Ascending aorta (tissue), 2 donors: ENCODE measurements at regions not wholly inside any gene's neighbourhood (a gene's known extent, or its start where the extent isn't known, plus 50 kb on each side); places are given as distances from the start of the nearest gene placed in this dataset.
"Not testable (repeated sequence)": the region's sequence is repeated elsewhere in the genome, so short reads cannot be mapped to it uniquely, and the experiment has no call there.

Experiments
- DNase-seq, 2 donors: peaks; one replicate each; pipeline ENCODE4 v3.0.0-alpha.2; 2019; ENCODE audit warnings: low spot score in 2 of 2
- H3K27ac ChIP-seq, 2 donors: fragments of 200-600 bp; sonication (generic); one replicate each; pipeline ENCODE4 v1.5.1; 2016 to 2017; ENCODE audit warnings: mild to moderate bottlenecking in 1 of 2
- H3K27me3 ChIP-seq: fragments of 200-600 bp; sonication (generic); one replicate; pipeline ENCODE4 v1.5.1; 2017
- H3K36me3 ChIP-seq, 2 donors: fragments of 200-600 bp; sonication (generic); one replicate each; pipeline ENCODE4 v1.5.1; 2016
- H3K4me1 ChIP-seq, 2 donors: fragments of 200-600 bp; sonication (generic); one replicate each; pipeline ENCODE4 v1.5.1; 2016 to 2017; ENCODE audit warnings: mild to moderate bottlenecking in 1 of 2
- H3K4me3 ChIP-seq, 2 donors: fragments of 200-600 bp; sonication (generic); one replicate each; pipeline ENCODE4 v1.5.1; 2016 to 2017; ENCODE audit warnings: mild to moderate bottlenecking in 1 of 2
- H3K9me3 ChIP-seq, 2 donors: fragments of 200-600 bp; sonication (generic); one replicate each; pipeline ENCODE4 v1.5.1; 2016
- intact Hi-C: fragments of 100-400 bp; cut with DNase I; formaldehyde crosslinking; loops from one replicate; pipeline ENCODE4 v1.15.1; 2023
- TF ChIP-seq, protein P1 (sequence below), 3 experiments: fragments of 200-600 bp in 2 of 3; fragments of 450-650 bp in 1 of 3; sonication (generic) in 2 of 3; IDR thresholded peaks; one replicate each; pipeline ENCODE4 v1.5.1; 2016 to 2019; ENCODE audit warnings: antibody characterized with exemption in 3 of 3, mild to moderate bottlenecking in 1 of 3, moderate library complexity in 1 of 3

DNA sequence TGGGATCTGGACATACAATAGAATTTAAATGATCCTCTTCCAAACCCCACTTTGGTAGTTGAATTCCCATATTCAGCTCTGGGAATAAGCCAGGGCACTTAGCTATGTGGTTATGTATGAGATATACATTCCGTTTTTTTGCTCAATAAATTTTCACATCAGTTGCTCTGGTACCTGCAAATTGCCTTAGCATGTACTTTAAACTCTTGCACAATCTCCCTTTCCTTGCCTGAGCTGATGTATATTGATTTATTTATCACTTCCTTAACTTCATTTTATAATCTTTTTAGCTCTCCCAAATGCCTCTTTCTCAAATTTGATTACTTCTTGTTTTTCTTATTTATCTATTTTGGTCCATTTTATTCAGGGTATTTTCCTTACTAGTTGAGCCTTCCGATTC is 90.1 kb upstream of the AGA start:
- no peaks in the 10 kb centered on the region for H3K9me3 ChIP-seq
- no peaks in the 10 kb centered on the region for H3K27me3 ChIP-seq
- H3K4me3 ChIP-seq, result no peak overlapping the region
- intact Hi-C loops, result no loop called here
- TF ChIP-seq, protein P1, sequence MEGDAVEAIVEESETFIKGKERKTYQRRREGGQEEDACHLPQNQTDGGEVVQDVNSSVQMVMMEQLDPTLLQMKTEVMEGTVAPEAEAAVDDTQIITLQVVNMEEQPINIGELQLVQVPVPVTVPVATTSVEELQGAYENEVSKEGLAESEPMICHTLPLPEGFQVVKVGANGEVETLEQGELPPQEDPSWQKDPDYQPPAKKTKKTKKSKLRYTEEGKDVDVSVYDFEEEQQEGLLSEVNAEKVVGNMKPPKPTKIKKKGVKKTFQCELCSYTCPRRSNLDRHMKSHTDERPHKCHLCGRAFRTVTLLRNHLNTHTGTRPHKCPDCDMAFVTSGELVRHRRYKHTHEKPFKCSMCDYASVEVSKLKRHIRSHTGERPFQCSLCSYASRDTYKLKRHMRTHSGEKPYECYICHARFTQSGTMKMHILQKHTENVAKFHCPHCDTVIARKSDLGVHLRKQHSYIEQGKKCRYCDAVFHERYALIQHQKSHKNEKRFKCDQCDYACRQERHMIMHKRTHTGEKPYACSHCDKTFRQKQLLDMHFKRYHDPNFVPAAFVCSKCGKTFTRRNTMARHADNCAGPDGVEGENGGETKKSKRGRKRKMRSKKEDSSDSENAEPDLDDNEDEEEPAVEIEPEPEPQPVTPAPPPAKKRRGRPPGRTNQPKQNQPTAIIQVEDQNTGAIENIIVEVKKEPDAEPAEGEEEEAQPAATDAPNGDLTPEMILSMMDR (IDR thresholded peaks at IDR 0.05), result no peak
- H3K4me1 ChIP-seq, result no peaks in the 10 kb centered on the region
- no peaks in the 10 kb centered on the region for H3K36me3 ChIP-seq
- no peak overlapping the region for H3K27ac ChIP-seq
- no peak for DNase-seq

DNA sequence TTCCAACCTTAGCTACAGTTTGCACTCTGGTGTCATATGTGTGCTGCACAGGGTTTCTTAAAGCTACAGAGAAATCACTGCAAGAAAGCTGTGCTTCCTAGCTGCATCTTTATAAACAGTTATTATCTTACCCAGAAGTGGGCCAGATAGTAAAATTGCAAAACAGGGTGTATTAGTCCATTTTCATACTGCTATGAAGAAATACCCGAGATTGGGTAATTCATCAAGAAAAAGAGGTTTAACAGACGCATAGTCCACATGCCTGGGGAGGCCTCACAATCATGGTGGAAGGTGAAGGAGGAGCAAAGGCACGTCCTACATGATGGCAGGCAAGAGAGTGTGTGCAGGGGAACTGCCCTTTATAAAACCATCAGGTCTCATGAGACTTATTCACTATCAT is 92.6 kb upstream of the AGA start:
- H3K9me3 ChIP-seq, H3K27ac ChIP-seq, H3K4me1 ChIP-seq, H3K4me3 ChIP-seq, DNase-seq, H3K36me3 ChIP-seq, H3K27me3 ChIP-seq, intact Hi-C loops: not testable (repeated sequence)

DNA sequence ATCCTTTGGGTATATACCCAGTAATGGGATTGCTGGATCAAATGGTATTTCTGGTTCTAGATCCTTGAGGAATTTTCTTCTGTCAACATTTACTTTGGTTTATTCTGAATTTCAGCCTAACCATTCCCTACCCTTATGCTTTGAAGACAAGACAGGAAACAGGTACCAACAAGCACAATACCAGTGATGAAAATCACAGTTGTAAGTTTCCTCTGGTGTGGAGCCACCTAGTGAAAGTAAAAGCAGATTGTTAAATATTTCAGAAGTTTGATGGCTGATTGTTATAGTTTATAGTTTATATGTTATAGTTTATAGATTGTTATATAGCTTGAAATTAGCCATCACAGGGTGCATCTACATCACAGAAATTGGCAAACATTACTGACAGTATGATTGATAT is 104.5 kb upstream of the AGA start:
- Histone ChIP-seq H3K27ac (no peak overlapping the region), H3K4me1 (no peaks in the 10 kb centered on the region), H3K4me3 (no peak overlapping the region), H3K9me3 (no peaks in the 10 kb centered on the region), H3K36me3 (no peaks in the 10 kb centered on the region), H3K27me3 (no peaks in the 10 kb centered on the region)
- DNase-seq, result no peak
- intact Hi-C loops, result no loop called here
- TF ChIP-seq, protein P1 (IDR thresholded peaks at IDR 0.05), result no peak

DNA sequence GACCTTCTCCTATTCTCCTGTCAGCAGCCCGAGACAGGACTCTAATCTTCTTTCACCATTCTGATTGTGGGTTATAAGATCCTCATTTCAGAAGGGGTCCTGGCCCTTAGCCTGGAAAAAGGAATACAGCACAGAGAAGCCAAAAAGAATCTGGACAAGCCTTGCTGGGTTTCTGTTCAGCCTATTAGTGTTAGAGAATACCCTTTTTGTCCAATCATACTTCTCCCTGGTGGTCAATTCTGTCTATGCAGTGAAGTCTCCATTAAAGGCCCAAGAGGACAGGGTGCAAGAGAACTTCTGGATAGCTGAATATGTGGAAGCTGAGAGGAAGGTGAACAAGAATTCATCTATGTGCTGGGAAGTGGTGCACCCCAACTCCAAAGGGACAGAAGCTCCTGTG is 105.7 kb upstream of the AGA start:
- no peak overlapping the region for H3K4me3 ChIP-seq
- H3K36me3 ChIP-seq, result no peaks in the 10 kb centered on the region
- H3K4me1 ChIP-seq, result no peaks in the 10 kb centered on the region
- TF ChIP-seq, protein P1 (IDR thresholded peaks at IDR 0.05), result no peak
- H3K27ac ChIP-seq, result no peak overlapping the region
- no peak for DNase-seq
- no peaks in the 10 kb centered on the region for H3K27me3 ChIP-seq
- intact Hi-C loops, result no loop called here
- no peaks in the 10 kb centered on the region for H3K9me3 ChIP-seq

DNA sequence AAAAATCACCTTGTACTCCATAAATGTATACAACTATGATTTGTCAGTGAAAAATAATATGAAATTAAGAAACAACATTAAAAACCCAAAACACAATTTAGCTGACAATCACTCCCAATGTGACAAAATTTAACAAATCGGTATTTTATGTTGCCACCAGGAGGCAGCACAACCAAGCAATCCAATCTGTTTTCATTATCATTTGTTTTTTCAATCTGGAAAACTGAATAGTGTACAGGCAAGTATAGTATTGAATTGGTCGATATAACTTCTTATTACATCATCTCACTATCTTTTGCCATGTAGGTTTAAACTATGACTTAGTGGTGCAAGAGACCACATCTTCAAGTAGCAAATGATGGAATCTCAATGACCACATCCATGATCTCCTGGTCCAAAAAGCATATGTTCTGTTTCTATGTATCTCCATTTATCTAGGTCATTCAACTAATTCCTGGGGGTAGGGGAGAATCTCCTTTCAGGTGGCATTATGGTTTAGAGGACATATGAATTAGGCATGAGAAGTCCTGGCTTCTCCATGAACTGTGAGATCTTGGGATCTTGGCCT is 112.9 kb upstream of the AGA start:
- TF ChIP-seq, protein P1 (IDR thresholded peaks at IDR 0.05), result peak in 2 of 3 experiments; percentile 32 to 42
- DNase-seq, result no peak
- Histone ChIP-seq H3K36me3 (no peaks in the 10 kb centered on the region), H3K9me3 (no peaks in the 10 kb centered on the region), H3K4me3 (no peak overlapping the region), H3K4me1 (no peaks in the 10 kb centered on the region), H3K27ac (no peak overlapping the region), H3K27me3 (no peaks in the 10 kb centered on the region)
- intact Hi-C loops, result no loop called here

DNA sequence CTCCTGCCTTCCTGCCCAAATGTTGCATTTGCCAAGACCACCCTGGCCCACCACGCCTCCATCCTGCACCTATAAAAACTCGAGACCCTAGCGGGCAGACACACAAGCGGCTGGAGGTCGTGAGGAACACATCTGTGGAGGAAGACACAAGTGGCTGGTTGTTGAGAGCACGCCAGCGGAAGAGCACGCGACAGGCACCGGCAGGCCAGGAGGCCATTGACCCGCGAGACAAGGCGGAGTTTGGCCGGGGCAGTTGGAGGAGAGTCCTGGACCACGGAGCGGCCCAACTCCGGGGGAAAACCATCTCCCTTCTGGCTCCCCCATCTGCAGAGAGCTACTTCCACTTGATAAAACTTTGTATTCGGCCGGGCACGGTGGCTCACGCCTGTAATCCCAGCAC is 115.2 kb upstream of the AGA start:
- H3K27me3 ChIP-seq, result no peaks in the 10 kb centered on the region
- DNase-seq, result no peak
- no peaks in the 10 kb centered on the region for H3K4me1 ChIP-seq
- intact Hi-C loops, result no loop called here
- no peaks in the 10 kb centered on the region for H3K9me3 ChIP-seq
- no peak overlapping the region for H3K4me3 ChIP-seq
- H3K36me3 ChIP-seq, result no peaks in the 10 kb centered on the region
- H3K27ac ChIP-seq, result no peak overlapping the region
- TF ChIP-seq, protein P1 (IDR thresholded peaks at IDR 0.05), result no peak
